ENCODE measurements at regions not wholly inside any gene's neighbourhood (a gene's known extent, or its start where the extent isn't known, plus 50 kb on each side); places are given as distances from the start of the nearest gene placed in this dataset.

DNA sequence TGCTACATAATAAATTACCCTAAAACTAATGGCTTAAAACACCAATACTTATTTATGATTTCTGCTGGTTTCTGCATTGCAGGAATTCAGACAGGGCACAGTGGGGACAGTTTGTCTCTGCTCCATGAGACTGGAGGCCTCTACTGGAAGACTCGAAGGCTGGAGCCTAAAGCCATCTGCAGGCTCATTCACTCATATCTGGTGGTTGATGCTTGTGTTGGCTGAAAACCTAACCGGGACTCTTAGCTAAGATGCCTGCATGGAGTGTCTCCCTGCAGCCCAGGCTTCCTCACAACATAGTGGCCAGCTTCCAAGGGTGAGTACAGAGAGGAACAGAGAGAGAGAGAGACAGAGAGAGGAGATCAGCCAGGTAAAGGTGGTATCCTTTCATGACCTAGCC is 195.5 kb upstream of the FOXA2 start:
- Histone ChIP-seq H3K27ac (no peak overlapping the region), H3K4me3 (no peak overlapping the region), H3K4me1 (replicated peaks) (no peaks in the 10 kb centered on the region), H3K27me3 (replicated peaks; ENCODE audit: insufficient read depth) (peaks cover 4% of the 10 kb centered on the region), H3K36me3 (no peaks in the 10 kb centered on the region), H3K9me3 (no peaks in the 10 kb centered on the region)
- no peak for TF ChIP-seq POLR2A (IDR thresholded peaks at IDR 0.05)
- intact Hi-C loops (cut with DNase I), result no loop called here
- WGBS, result 83% methylated on average over 2 of the region's 2 CpGs
- DNase-seq (ENCODE audit: low spot score), result no peak

DNA sequence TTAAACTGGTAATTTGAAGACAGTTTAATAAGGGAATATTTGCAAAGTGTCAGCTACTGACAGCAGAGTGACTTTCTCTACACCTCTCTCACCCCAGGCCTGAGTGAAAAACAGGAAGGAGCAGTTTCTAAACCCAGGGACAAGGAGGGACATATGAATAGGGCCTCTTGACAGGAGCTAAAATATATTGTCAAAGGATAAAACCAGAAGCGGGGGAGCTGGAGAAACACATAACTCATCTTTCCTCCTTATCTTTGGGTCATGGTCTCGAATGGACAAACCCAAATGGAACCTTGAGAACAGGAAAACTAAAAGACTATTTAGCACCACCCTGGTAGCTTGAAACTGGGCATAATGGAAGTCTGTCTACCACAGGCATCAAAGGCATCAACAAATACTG is 197.5 kb upstream of the FOXA2 start:
- no peak overlapping the region for H3K27ac ChIP-seq
- H3K4me3 ChIP-seq, result no peak overlapping the region
- H3K27me3 ChIP-seq (replicated peaks; ENCODE audit: insufficient read depth), result peaks cover 2% of the 10 kb centered on the region
- no peaks in the 10 kb centered on the region for H3K36me3 ChIP-seq
- TF ChIP-seq, protein P1, sequence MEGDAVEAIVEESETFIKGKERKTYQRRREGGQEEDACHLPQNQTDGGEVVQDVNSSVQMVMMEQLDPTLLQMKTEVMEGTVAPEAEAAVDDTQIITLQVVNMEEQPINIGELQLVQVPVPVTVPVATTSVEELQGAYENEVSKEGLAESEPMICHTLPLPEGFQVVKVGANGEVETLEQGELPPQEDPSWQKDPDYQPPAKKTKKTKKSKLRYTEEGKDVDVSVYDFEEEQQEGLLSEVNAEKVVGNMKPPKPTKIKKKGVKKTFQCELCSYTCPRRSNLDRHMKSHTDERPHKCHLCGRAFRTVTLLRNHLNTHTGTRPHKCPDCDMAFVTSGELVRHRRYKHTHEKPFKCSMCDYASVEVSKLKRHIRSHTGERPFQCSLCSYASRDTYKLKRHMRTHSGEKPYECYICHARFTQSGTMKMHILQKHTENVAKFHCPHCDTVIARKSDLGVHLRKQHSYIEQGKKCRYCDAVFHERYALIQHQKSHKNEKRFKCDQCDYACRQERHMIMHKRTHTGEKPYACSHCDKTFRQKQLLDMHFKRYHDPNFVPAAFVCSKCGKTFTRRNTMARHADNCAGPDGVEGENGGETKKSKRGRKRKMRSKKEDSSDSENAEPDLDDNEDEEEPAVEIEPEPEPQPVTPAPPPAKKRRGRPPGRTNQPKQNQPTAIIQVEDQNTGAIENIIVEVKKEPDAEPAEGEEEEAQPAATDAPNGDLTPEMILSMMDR (IDR thresholded peaks at IDR 0.05), result no peak
- TF ChIP-seq POLR2A (IDR thresholded peaks at IDR 0.05) (no peak), POLR2AphosphoS5 (IDR thresholded peaks at IDR 0.05) (no peak)
- H3K9me3 ChIP-seq, result no peaks in the 10 kb centered on the region
- 82% methylated on average over 2 of the region's 2 CpGs for WGBS
- intact Hi-C loops (cut with DNase I), result no loop called here
- DNase-seq (ENCODE audit: low spot score), result no peak
- H3K4me1 ChIP-seq (replicated peaks), result no peaks in the 10 kb centered on the region

DNA sequence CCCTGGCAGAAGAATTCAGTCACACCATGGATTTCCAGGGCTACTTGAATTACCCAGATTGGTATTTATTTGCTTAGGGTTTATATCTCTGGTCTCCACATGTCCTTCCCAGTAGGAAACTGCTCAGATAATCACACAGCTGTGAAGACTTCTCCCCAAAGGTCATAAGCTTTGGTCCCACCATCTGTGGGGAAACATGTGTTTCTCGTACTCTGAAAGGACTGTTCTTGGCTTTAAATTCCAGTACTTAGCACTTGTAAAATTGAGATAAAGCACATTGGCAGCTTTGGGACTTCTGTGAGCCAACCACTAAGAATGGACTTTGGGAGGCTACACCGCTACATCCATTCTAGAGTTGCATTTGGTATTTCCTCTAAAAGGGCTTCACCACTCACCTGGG is 205.3 kb upstream of the FOXA2 start:
- H3K27me3 ChIP-seq (replicated peaks; ENCODE audit: insufficient read depth), result no peaks in the 10 kb centered on the region
- no peak overlapping the region for H3K27ac ChIP-seq
- no peaks in the 10 kb centered on the region for H3K4me1 ChIP-seq (replicated peaks)
- DNase-seq (ENCODE audit: low spot score), result no peak
- WGBS, result 28% methylated on average over 2 of the region's 2 CpGs
- no peak overlapping the region for H3K4me3 ChIP-seq
- intact Hi-C loops (cut with DNase I), result no loop called here
- no peaks in the 10 kb centered on the region for H3K9me3 ChIP-seq
- TF ChIP-seq, protein P1 (IDR thresholded peaks at IDR 0.05), result no peak
- no peak for TF ChIP-seq POLR2AphosphoS5 (IDR thresholded peaks at IDR 0.05)
- no peak for TF ChIP-seq POLR2A (IDR thresholded peaks at IDR 0.05)
- no peaks in the 10 kb centered on the region for H3K36me3 ChIP-seq

DNA sequence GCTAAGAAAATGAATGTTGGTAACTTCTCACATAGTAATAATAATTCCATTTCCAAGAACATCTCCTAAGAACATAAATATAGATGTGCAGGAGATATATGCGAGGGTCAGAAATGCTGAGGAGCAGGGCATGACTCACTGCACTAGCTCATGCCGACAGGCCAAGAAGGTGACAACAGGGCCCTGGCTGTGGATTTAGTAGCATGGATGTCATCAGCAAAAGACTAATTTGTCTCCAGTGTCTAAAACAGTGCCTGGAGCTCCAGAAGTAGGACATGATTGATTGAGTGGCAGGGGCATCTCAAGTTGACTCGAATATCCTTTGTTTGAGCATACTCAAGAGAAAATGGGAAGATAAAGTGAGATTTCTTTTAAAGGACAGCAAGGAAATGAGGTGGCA is 207.0 kb upstream of the FOXA2 start:
- Histone ChIP-seq H3K9me3 (no peaks in the 10 kb centered on the region), H3K4me1 (replicated peaks) (no peaks in the 10 kb centered on the region), H3K36me3 (no peaks in the 10 kb centered on the region), H3K4me3 (no peak overlapping the region), H3K27ac (no peak overlapping the region), H3K27me3 (replicated peaks; ENCODE audit: insufficient read depth) (no peaks in the 10 kb centered on the region)
- intact Hi-C loops (cut with DNase I), result no loop called here
- TF ChIP-seq POLR2AphosphoS5 (IDR thresholded peaks at IDR 0.05), result no peak
- no peak for DNase-seq (ENCODE audit: low spot score)
- WGBS, result 82% methylated on average over 3 of the region's 3 CpGs

DNA sequence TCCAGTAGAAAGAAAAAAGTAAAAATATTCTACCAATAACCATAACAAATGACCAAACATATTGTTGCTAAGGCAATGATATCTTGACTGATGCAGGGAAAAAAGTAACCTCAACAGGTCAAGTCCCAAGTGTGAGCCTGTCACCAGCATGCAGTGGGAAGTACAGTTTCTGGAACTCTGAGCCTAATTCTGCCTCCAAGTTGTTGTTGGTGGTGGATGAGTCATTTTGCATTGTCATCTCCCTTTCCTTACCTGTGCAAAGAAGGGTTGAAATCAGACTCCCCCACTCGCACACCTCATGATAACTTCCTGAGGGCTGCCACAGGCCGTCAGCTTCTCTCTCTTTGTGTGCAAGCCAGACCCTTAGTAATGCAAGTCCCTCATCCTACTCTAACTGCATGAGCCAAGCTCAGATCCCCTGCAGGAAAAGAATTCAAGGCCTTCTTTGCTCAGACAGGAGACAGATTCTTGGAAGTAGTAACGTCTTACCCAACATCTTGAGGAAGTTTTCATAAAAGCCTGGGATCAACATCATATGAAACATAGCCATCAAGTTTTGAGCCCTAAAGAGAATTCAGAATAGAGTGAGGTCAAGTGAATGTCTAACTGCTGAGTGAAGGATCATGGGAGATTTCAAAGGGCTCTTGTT is 207.6 kb upstream of the FOXA2 start:
- WGBS, result 89% methylated on average over 3 of the region's 3 CpGs
- DNase-seq (ENCODE audit: low spot score), result no peak
- H3K4me3 ChIP-seq, result no peak overlapping the region
- H3K36me3 ChIP-seq, result no peaks in the 10 kb centered on the region
- no peaks in the 10 kb centered on the region for H3K27me3 ChIP-seq (replicated peaks; ENCODE audit: insufficient read depth)
- no peaks in the 10 kb centered on the region for H3K4me1 ChIP-seq (replicated peaks)
- intact Hi-C loops (cut with DNase I), result no loop called here
- TF ChIP-seq POLR2A (IDR thresholded peaks at IDR 0.05) (no peak), POLR2AphosphoS5 (IDR thresholded peaks at IDR 0.05) (no peak)
- no peaks in the 10 kb centered on the region for H3K9me3 ChIP-seq
- H3K27ac ChIP-seq, result no peak overlapping the region

DNA sequence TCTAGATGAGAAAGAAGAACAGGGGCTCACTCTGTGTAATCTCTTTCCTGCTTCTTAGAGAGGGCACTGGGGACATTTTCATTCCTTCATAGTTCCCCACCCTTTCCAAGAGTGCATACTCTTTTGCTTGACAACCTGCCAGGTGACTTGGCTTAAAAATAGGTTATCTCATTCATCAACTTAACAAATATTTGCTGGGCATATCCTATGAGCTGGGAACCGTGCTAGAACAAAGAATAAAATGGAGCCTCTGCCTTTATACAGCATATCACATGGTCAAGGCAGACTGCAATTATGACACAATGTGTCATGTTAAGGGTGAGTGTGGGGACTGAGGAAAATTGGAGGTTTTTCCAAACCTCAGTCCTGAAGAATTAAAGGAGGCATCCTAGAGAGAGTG is 209.8 kb upstream of the FOXA2 start:
- no peak for DNase-seq (ENCODE audit: low spot score)
- H3K27me3 ChIP-seq (replicated peaks; ENCODE audit: insufficient read depth), result no peaks in the 10 kb centered on the region
- H3K4me3 ChIP-seq, result no peak overlapping the region
- H3K9me3 ChIP-seq, result no peaks in the 10 kb centered on the region
- intact Hi-C loops (cut with DNase I), result no loop called here
- TF ChIP-seq, protein P1 (IDR thresholded peaks at IDR 0.05), result no peak
- TF ChIP-seq POLR2AphosphoS5 (IDR thresholded peaks at IDR 0.05), result peak; percentile 72
- no peaks in the 10 kb centered on the region for H3K36me3 ChIP-seq
- H3K4me1 ChIP-seq (replicated peaks), result no peaks in the 10 kb centered on the region
- 13% methylated on average over 1 of the region's 1 CpG for WGBS
- H3K27ac ChIP-seq, result no peak overlapping the region

Measured in prostate gland (tissue), 2 donors.